D341Med (cell line): ENCODE measurements at regions not wholly inside any gene's neighbourhood (a gene's known extent, or its start where the extent isn't known, plus 50 kb on each side); places are given as distances from the start of the nearest gene placed in this dataset.
"Not testable (repeated sequence)": the region's sequence is repeated elsewhere in the genome, so short reads cannot be mapped to it uniquely, and the experiment has no call there.

ENCODE experiments used
- DNase-seq: peaks from one replicate; pipeline ENCODE4 v3.0.0; 2012; ENCODE audit warnings: low spot score

DNA sequence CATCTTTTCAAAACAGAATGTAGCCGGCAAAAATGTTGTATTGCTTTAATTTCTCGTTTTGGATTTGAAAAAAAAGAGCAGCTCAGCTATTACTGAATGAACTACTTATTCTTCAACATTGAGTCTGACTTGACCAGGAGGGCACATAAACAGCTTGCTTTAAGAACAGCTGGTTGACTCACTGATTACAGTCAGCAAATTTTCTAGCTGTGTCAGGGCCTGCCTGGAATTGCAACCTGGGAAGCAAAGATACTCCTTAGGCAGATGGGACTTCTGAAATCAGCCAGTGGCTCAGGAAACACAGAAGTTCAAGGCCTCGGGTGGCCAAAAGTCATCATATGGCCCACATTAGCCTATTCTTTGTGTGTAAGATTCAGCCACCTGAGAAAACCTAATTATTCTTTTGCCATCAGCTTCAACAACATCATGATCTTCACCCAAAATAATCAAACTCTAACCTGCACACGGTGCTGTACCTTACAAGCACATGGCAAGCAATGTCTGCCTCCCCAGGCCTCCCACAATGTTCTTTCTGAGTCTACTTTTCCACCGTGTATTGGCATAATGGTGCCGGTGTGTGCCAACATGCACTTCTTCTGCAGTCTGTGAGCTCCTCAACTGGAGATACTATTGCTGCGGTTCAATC lies 307.2 kb downstream of the HHIPL2 start:
- no peak for DNase-seq

GRCh38 chr1:222239130-222239529 lies 308.8 kb downstream of the HHIPL2 start:
- DNase-seq: no peak

DNA sequence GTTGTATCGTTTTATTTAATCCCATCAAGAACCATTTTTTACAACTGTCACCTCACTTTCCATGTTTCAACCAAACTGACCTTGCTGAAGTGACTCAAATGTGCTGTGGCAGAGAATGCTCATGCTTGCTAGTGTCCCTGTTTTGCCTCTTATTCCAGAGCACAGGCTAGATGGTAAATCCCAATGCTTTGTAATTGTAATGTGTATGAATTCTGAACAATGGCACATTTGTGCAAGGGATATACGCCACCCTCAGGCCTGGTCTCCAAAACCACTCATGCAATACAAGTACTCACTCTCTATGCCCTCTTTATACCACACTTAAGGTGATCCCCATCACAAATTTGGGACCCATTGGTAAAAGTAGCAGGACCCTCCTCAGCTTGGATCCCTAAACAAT lies 313.6 kb downstream of the HHIPL2 start:
- no peak for DNase-seq

GRCh38 chr1:222233444-222234158 lies 314.3 kb downstream of the HHIPL2 start:
- DNase-seq: no peak

DNA sequence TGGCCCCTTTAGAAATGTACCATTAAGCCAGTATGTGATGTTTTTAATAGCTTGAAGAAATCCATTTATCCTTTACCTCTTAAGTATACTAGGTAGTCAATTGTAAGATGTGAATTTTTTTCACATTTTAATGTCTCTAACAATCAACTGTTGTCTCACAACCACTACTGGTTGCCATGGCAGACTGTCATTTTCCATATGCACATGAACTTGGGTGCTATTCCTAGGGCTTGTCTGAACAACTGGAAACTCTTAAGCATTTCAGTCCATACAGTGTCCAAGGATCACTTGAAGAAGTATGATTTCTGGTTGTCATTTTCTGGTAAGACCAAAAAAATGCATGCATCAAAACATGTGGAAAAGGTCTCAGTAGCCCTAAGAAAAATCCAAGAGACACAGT lies 315.1 kb downstream of the HHIPL2 start:
- DNase-seq: no peak

GRCh38 chr1:222229672-222230312 lies 318.1 kb downstream of the HHIPL2 start:
- no peak for DNase-seq

DNA sequence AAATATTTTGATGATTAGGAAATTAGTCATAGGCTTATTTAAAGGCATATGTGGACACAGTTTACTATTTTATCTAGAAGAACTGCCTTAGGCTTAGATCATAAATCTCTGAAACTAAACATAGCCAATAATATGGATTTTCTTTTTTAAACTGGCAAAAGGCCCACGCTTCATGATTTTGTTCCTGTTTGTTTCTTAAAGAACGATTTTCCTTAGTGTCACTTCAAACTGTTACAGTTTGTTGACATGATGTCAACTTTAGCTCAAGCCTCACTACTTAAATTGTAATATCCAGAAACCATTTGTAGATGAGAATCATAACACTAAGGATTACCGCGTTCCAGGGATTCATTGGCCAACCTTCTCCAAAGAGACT lies 322.6 kb downstream of the HHIPL2 start:
- DNase-seq: no peak

- no peak for DNase-seq
These were observed 323.1 kb downstream of the HHIPL2 start for GRCh38 chr1:222224636-222225315.

DNA sequence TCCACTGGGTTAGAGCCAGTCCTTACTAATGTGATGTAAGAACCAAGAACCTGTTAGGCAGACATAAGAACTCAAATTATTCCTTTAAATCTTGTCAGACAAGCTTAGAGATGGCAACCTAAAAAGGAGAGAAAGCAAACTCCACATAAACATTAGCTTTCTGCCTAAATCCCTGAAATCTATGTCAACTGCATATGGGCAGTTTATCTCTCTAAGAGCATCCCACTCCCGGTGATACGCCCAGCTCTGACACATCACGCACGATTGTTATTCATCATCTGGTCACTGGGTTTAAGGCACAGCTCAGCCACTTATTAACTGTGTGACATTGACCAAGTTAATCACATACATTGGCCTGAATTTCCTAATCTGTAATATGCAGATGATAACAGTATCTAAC lies 323.7 kb downstream of the HHIPL2 start:
- no peak for DNase-seq

GRCh38 chr1:222223010-222223409 lies 324.9 kb downstream of the HHIPL2 start:
- DNase-seq: no peak

- DNase-seq: no peak
These were observed 331.6 kb downstream of the HHIPL2 start for GRCh38 chr1:222216255-222216754.

- no peak for DNase-seq
These were observed 337.1 kb downstream of the HHIPL2 start for GRCh38 chr1:222210776-222211175.

DNA sequence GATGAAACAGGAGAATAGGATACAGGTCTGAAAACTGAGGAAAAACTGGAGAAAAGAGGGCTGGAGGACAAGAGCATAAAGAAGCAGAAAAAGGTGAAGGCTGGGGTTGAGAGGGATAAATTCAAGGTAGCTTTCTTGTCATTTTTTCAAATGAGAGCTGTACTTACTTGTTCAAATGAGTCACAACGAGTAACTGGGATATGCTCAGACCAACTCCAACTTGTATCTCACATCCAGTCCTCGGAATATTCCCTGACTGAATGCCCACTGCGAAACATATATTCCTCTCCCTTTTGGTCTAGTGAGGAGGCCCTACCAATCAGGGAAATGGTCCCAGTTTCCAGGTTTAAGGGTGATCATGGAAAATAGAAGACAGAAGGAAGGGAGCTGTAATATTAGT lies 343.4 kb downstream of the HHIPL2 start:
- DNase-seq: no peak

DNA sequence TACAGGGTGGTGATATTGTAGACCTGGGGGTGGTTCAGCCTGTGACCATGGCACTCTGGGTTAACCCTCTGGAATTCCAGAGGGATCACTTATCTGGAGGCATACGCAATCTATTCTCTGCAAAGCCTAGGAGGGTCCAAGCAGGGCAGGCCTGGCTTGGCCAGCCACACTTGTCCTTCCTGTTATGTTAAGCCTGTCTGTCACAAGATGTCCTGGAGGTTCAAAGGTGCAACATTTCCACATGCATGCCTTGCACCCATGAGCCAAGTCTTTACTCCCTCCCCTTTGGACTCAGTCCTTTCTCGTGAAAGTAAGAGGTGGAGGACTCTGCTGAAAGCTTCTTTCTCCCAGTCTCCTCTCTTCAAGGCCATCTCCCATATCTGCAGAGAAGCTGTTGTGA lies 345.1 kb downstream of the HHIPL2 start:
- DNase-seq: no peak

DNA sequence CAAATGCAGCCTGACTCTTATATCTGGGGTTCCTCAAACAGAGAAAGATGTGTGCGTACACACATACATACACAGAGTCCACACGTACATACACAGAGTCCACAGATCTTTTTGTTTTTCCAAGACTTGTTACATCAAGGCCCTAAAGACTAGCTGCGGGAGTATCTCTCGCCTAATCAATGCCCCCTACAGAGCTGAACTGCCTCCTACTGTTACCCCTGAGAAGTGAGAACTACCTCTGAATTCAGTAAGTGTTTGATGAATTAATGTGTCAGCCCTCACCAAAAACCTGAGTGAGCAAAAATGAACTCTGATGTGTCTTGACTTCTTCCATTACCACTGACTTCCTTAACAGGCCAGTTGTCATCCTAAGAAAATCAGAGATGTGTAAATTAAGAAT lies 351.2 kb downstream of the HHIPL2 start:
- DNase-seq: no peak

DNA sequence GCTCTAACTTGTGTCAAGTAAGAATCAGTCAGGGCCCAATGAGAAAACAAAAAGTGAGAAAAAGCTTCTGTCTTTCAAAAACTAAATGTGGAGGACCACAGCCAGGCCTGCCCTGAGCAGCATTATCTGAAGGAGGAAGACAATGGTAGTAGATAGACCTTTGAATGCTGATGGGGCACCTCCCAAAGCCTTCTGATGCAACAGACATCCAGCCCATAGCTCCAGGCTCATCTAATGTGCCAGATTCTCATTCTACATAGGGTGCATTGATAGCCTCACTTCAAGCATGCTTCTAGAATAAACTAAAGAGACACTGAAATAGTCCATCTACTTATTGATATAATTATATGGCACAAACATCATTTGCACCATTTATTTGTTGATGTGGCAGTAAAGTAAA lies 351.6 kb downstream of the HHIPL2 start:
- DNase-seq: no peak

- no peak for DNase-seq
These were observed 352.0 kb downstream of the HHIPL2 start for GRCh38 chr1:222195857-222196256.

GRCh38 chr1:222189218-222189617 lies 358.7 kb downstream of the HHIPL2 start:
- no peak for DNase-seq

DNA sequence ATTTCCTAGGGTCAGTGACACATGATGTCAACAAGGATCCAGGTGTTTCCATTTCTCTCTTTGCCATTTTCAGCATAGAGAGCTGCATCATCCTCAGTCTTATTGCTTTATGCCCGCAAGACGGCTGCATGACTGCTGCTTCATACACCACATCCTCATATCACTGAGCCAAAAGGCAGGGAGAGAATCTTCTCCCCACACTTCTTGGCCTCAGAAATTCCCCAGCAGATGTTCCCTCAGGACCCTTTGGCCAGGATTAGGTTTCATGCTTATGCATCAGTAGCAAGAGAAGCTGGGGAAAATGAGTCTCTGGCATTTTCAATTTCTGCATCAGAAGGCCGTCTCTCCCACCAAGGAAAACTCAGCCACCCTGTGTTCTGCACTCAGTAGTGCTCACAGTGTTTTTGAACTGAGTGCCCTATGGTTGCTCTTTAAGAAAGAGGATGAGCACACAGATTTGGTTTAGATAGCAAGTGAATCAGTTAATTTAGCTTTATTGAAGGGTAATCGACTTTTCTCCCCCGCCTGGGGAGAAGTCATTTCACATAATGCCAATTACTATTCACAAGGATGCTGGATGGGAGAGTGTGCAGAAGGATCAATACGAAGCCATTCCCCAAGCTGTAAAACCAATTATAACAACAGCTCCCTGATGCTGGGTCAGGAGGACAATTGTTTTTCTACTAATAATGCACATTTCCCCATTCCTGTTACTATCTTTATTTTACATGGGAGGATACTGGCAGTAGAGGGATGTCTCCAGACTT lies 360.2 kb downstream of the HHIPL2 start:
- no peak for DNase-seq

- DNase-seq: no peak
These were observed 365.3 kb downstream of the HHIPL2 start for GRCh38 chr1:222182641-222183040.

GRCh38 chr1:222181191-222181590 lies 366.7 kb downstream of the HHIPL2 start:
- DNase-seq: no peak

- not testable (repeated sequence) for DNase-seq
These were observed 370.4 kb downstream of the HHIPL2 start for GRCh38 chr1:222177496-222177895.
